GM18499 (cell line): ENCODE measurements at regions not wholly inside any gene's neighbourhood (a gene's known extent, or its start where the extent isn't known, plus 50 kb on each side); places are given as distances from the start of the nearest gene placed in this dataset.

Experiments
- ATAC-seq: cut with Tn5 transposase; IDR thresholded peaks from one replicate; pipeline ENCODE4 v1.9.1; 2021; ENCODE audit warnings: moderate number of reproducible peaks; ENCODE audit not compliant: insufficient read depth, unreplicated experiment

DNA sequence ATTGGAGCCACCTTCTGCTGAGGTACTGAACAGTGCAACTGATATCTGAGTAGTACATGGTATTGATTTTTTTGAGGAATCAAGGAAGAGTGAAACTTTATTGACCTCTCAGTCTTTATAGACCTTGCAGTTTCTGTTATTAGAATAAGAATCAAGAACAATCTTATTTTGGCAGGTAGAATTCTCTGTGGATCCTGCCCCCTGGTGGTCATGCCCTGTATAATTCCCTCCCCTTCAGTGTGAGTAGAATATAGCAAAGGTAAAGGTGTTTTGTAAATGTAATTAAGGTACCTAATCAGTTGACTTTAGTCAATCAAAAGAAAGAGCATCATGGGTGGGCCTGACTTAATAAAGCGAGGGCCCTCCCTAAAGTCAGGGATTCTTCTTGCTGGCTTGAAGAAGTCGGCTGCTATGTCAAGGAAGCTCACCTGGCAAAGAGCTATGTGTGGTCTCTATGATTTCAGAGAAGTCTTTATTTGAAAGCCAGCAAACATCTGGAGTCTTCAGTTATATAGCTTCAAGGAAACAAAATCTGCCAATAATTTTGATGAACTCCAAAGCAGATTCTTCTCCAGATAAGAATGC, 142.8 kb downstream of the LSM5 start:
- no peak for ATAC-seq

DNA sequence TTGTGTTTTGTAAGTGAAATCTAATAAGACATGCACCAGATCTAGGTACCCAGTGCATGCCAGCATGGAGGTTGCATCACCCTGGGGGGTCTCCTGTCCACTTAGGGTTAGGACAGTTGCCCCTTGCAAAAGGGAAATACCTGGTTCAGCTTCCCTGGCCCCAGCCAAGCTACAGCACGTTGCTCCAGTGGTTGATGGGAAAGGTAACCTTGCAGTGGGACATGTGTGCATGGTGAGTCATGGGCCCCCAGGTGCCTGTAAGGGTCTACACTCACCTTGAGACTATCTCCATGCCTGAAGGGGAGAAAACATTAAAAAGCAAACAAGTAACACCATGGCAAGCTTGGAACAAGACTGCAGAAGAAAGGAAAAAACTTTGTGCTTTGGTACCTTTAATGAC, 143.9 kb downstream of the LSM5 start:
- ATAC-seq: no peak

DNA sequence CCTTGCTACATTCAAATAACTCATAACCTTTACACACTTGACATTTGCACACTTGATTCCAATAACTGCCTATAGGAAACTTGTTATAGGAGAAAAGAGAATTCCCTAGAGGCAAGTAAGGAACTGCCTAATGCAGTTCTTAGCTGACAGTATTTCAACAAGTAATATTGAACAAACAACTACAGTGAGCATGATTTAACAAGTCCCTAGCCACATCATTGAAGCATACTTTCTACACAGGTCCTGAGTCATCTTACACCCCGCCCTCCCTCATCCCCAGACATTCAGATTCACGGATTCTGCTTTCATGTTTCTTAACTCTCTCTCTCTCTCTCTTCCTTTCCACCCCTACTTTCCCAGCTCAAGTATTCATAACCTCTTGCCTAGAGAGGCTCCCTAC, 153.5 kb downstream of the LSM5 start:
- ATAC-seq: no peak

DNA sequence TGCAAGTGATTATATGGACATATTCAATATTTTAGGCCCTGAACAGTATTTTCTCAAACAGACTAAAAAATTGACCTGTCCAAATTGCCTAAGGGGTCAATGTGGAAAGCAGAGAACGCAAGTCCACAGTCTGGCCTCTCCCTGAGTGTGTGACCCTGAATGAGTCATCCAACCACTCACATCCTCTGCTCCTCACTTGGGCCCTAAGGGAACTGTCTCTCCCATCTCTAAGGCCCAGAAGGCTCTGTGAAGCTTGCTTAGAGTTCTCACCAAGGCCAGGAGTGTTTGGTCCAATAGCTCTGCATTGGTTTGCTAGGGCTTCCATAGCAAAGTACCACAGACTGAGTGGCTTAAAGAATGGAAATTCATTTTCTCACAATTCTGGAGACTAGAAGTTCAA, 155.1 kb downstream of the LSM5 start:
- ATAC-seq: no peak

DNA sequence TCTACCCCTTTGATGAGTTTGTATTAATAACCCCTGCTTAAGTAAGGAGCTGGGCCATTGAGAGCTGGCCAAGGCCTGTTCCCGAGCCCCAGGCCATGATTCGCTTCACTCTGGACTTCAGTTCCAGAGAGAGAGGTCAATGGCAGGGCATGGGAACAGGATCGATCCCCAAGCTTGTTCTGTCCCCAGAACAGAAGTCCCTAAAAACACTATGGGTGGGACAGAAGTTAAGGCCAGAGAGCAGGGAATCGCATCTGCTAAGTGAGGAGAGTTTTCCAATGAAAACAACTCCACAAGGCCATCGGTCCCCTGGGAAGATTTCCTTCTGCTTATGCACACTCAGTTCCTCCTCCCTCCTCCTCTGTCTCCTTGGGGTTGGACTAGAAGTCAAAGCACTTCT, 159.6 kb downstream of the LSM5 start:
- ATAC-seq: no peak

DNA sequence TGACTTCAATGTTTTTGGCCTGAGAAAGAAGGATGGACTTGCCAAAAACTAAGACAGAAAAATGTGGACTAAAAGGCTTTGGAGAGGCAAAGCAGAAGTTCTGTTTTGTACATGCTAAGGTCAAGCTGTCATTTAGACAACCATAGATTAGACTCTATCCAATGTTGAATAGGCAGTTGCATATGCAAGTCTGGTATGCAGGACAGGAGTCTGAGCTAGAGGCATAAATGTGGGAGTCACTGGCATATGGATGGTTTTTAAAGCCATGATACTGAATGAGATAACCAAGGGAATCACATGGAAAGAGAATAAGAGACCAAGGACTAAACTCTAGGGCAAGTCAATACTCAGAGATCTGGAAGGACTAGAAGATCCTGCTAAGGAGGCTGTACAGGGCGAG, 164.1 kb downstream of the LSM5 start:
- ATAC-seq: no peak

DNA sequence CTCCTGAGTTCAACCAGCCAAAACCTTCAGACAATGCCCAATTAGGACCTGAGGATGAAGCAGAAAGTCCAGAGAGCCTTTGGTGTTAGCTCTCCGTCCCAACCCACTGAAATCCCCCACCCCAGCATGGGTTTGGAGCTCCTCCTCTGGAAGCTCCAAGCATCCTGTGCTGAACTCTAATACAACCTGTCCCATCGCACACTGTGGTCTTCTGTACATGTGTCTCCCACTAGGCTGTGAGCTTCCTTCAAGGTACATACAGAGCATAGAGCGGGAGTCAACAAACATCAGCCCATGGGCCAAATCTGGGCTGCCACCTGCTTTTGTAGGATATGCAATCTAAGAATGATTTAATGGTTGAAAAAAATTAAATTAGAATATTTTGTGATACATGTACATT, 166.5 kb downstream of the LSM5 start:
- ATAC-seq: no peak

DNA sequence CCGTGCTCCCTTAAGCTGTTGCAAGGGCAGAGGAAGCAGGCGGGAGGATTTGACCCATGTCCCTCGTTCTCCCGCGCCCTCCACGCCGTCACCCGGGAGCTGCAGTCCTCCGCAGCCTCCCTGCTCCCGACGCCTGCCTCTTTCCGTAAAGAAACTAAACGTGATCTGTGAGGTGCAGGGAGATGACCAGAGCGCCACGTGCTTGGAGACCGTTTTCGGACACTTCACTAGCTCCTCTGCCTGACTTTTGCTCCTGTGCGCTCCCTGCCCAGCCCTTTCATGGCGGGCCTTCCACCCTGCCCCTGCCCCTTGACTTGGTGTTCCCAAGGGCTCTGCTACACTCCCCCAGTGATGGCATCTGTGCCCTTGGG, 171.2 kb downstream of the LSM5 start:
- no peak for ATAC-seq

DNA sequence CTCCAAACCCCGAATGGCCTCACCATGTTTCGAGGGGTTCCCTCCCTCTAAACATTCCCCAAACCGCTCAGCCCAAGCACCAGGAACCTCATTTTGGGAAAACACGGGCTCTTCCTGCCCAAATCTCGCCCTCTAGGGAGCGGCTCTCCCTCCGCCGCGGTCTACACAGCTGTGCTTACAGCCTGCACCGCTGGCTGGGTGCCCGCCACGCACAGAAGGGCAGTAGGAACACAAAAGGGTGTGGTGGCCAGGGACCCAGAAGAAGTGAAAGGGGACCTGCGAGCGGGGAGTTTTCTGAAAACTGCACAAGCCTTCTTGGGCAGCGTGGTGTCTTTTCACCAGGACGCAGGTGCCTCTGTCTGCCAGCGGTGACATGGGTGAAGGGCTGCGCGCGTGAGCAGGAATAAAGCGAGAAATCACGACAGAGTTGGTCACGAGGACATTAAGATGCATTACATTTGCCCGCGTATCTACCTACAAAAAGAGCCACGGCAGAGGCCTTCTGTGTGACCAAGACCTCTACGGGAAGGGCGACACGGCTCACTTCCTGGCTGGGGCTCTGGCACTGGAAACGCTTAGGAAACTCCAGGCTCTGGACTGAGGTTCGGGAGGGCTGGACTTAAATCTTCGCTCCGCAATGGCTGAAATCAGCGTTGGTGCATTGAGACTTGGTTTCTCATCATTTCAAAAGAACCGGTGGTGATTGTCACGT, 171.7 kb downstream of the LSM5 start:
- ATAC-seq: no peak

DNA sequence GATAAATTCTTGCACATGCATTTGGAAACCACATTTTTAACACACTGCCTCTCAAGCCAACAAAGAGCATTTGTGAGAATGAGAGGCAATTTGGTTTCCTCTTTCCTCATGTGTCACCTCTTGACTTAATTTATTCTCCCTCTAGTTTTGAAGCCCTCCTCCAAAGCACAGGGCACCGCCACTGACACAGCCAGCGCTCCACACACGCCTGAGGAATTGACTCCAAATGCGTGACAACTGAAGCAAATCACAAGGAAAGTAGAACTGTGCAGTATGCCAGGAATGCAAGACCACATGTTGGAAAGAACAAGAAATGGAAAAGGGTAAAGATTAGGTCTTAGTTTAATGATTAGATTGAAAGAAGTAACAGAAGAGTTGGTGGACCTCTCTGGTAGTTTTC, 173.3 kb downstream of the LSM5 start:
- no peak for ATAC-seq

DNA sequence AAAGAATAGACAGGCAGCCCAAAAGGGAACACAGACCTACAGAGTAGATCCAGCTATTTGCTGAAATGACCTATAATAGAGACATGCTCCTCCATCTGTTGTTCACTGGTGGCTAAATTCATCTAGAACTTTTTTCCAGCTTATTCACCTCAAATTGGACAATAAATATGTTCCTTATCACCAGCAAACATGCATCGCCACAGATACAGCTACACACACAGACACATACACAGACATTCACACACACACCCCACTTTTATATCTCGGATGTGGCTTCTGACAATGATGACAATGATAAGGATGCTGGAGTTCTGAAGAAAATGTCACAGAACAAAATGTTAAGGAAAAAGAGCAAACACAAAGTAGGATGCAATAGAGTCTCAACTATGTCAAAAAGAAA, 175.4 kb downstream of the LSM5 start:
- ATAC-seq: no peak

DNA sequence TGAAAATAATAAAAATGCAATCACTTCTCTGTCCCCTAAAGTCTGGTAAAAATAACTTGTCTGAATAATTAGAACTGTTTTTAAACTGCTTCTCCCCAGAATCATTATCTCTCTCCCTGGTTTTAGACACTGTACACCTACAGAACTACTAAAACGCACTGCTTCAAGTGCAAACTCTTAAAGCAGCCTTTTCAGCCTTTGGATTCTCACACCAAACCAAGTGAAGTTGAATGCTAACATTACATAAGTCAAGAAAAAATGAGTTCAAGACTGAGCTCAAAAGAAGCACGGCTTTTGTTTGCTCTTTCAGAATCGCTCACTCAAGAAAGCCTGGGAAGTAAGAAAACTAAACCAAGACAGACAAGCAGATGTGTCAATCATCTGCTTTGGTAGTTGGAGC, 188.8 kb downstream of the LSM5 start:
- no peak for ATAC-seq

DNA sequence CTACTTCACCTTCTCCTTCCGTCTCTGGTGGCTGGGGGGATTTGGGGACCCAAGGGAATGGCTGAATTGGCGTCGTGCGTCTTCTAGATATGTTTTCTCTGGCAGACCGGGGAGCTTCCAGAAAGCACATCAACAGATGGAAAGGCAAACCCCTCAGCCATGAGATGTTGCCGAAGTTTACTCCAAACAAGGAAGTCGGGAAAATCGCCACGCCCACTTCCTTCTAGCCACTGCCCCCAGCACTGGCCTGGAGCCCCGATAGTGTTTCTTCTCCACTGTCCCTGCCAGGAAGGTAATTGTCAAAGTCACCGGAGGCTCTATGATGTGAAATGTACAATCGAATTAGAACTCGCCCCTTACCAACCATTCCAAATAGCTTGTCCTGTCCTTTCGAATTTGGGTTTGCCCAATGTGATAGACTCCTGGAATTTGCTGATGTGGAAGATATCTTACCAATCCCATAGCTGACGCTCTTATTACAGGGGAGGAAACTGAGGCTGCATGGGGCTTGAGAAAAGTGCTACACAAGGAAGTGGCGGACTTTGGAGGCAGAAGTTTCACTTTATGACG, 191.0 kb downstream of the LSM5 start:
- no peak for ATAC-seq

DNA sequence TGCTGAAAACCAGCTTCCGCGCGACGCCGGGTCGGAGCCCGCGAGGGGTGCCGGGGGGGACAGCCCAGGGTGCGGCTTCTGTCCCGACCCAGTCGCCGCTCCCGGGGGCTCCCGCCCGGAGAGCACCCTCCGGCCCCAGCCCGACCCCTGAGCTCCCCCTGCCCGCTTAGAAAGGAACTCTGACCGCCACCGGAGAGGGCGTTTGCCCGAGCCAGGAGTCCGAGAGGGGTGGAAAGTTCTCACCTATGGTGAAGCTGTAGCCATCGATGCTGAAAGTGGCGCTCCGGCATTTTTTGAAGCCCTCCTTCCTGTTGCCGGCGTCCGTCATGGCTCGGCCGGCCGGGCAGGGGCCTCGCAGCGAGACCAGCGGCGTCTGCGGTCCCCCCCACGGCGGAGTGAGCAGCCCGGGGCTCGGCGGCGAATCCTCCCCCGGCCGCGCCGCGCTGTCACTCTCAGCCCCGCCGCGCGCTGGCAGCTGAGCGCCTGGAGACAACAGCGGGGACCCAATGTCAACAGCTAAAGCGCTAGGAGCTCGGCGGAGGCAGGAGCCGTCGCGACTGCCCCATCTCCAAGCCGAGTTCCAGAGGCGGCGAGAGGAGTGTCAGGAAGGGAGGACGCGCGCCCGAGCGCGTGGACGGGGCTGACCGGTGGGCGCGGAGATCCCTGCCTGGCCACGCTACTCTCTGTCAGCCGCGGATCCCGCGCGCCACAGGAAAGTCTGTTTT, 191.6 kb downstream of the LSM5 start:
- ATAC-seq: no peak

DNA sequence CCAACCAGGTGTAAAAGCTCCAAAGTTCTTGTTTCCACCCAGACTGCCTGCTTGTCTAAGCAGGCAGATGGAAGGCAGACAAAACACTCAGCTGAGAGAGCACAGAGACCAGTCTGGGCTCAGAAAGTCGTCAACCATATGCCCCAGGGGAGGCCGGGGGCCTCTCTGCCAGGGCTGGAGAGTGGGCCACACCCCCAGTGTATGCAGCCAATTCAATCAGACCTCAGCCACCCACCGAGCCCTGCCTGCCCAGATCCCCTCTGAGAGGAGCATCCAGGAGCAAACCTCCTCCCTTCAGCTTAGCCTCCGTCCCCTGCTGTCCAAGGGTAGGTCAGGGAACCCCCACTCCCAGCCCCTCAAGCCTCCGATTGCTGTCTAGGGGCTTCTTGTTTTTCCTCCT, 196.3 kb downstream of the LSM5 start:
- ATAC-seq: no peak

DNA sequence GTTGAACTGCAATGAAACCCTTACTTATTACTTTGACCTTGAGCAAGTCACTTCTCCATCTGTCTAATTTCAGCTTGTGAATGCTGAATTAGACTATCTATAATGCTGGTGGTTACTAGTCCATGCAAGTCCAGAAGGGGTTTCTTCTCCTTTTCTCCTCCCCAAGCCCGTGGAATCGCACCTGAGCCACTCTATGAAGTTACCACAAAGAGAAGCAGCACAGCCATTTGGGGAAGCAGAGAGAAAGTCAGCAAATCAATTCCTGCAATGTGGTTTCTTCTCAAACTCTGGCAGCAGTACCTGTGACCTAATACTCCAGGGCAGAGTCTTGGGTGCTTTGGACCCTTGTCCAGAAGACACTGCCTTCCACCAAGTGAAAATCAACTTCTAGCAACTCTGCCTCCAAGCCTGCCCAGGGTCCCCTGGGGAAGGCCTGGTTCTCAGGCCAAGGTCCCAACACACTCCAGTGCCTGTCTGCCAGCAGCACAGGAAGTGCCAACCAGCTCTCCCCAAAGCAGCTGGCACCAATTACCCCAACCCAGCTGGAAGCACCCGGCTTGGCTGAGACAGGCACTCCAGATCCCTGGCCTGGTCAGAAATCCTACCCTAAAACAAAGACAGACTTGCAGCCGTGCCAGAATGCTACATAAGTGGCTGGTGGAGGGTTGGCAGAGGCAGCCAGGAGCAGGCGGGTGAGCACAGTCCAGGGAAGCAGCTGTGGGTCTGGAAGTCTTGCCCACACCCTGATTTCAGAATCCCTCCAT, 200.3 kb downstream of the LSM5 start:
- no peak for ATAC-seq

DNA sequence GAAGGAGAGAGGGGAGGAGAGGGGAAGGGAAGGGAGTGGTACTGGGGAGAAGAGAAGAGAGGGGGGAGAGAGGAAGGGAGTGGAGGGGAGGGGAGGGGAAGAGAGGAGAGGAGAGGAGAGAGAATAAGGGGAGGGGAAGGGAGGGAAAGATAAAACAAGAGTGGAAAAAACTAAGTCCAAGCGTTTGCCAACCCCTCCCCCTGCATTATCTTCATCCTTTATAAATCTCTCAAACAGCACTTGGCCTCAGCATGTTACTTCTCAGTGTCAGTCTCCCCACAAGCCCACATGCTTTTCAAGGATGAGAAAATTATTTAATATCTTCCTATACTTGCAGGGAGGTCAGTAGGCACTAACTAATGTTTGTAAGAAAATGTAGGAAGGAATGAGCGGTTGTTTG, 204.5 kb downstream of the LSM5 start:
- ATAC-seq: no peak

DNA sequence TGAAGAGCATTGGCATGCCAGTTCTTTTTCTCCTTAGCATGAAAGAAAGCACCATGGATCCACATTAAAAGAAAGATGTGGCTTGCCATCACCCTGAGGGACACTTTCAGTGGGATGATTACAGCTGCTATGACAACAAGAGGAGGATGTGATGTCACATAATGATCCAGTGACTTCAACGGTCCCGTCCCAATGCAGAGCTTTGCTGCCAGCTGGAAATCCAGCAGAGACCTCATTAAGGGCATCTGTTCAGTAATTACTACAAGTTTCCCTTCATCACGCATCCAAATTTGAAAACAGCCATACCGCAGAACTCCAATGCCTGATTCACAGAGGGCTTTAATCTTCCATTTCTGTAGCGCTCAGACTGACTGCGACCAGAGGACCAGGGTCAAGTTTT, 206.6 kb downstream of the LSM5 start:
- no peak for ATAC-seq

DNA sequence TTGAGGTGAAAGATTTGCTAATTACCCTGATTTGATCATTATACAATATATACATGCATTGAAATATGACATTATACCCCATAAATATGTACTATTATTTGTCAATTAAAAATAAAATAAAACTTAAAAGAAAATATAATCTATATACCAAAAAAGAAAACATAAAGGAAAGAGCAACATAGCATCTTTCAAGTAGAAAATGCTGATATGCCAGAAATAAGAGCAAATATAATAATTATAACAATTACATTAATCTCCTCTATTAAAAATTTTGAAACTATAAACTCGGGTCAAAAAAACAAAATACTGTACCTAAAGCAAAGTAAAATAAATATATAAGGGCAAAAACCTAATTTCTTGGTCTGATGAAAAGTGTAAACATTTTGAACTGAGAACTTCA, 209.3 kb upstream of the PDE1C start:
- no peak for ATAC-seq

DNA sequence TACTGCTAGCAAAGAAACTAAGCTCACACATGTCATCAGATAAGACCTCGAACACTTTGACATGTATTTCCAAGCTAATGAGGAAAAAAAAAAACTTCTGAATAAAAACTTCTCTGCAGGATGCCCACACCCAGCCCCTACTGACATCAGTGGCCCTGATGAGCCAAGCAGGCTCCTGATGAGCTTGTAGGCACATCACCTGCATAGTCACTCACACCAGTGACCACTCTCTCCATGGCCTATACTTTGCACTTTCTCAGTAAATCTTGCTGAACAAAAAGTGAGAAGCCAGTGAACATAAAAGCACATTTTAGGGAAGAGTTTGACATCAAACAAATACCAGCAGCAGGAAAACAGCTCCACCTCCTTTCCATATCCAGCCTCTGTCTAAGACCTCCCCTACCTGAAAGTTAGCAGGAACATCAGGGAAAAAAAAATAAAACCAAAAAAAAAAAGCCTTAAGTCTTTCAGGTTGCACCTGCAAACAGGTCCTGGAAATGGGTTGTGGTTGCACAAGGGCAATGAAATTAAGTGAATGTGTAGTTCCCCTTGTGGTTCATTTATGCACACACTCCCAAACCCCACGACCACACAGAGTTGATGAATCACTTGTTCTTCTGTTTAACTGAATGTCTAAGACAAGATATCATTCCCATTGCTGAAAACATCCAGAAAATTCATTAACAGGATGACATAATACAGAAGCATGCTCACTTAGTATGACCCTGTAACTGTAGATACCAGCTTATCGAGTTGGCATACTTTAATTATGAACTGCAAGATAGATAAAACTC, 205.2 kb upstream of the PDE1C start:
- ATAC-seq: no peak
